Smooth muscle cell (in vitro differentiated cells): ENCODE measurements at regions not wholly inside any gene's neighbourhood (a gene's known extent, or its start where the extent isn't known, plus 50 kb on each side); places are given as distances from the start of the nearest gene placed in this dataset.
"Not testable (repeated sequence)": the region's sequence is repeated elsewhere in the genome, so short reads cannot be mapped to it uniquely, and the experiment has no call there.

Experiments used
- DNase-seq: peaks from one replicate; lab custom pipeline; 2025; ENCODE audit not compliant: unreplicated experiment; lab: John Stamatoyannopoulos, UW
- H2AFZ ChIP-seq: fragments of 200-600 bp; sonication (generic); 2 replicates; pipeline ENCODE4 v1.6.0; 2016; ENCODE audit warnings: antibody characterized with exemption, low read depth, mild to moderate bottlenecking
- H3F3A ChIP-seq: fragments of 200-600 bp; sonication (generic); 2 replicates; pipeline ENCODE4 v1.6.0; 2017; ENCODE audit warnings: antibody characterized with exemption, low read depth
- H3K27ac ChIP-seq: fragments of 200-600 bp; sonication (generic); 2 replicates; pipeline ENCODE4 v1.5.1; 2016; ENCODE audit warnings: low read depth, mild to moderate bottlenecking
- H3K27me3 ChIP-seq: fragments of 200-600 bp; sonication (generic); 2 replicates; pipeline ENCODE4 v1.6.1; 2016; ENCODE audit warnings: low read depth, mild to moderate bottlenecking
- H3K36me3 ChIP-seq: fragments of 200-600 bp; sonication (generic); 2 replicates; pipeline ENCODE4 v1.5.1; 2016; ENCODE audit warnings: low read depth
- H3K4me1 ChIP-seq: fragments of 200-600 bp; sonication (generic); 2 replicates; pipeline ENCODE4 v1.5.1; 2016; ENCODE audit warnings: low read depth
- H3K4me2 ChIP-seq: fragments of 200-600 bp; sonication (generic); 2 replicates; pipeline ENCODE4 v1.6.0; 2016; ENCODE audit warnings: mild to moderate bottlenecking
- H3K4me3 ChIP-seq: fragments of 200-600 bp; sonication (generic); 2 replicates; pipeline ENCODE4 v1.5.1; 2016; ENCODE audit warnings: mild to moderate bottlenecking
- H3K79me2 ChIP-seq: fragments of 200-600 bp; sonication (generic); 2 replicates; pipeline ENCODE4 v1.6.0; 2016; ENCODE audit warnings: low read depth, mild to moderate bottlenecking
- H3K9ac ChIP-seq: fragments of 200-600 bp; sonication (generic); 2 replicates; pipeline ENCODE4 v1.6.0; 2016; ENCODE audit warnings: low read depth
- H3K9me3 ChIP-seq: fragments of 200-600 bp; sonication (generic); replicated peaks from 2 replicates; pipeline ENCODE4 v1.5.1; 2016; ENCODE audit warnings: low read depth
- H4K20me1 ChIP-seq: fragments of 200-600 bp; sonication (generic); 2 replicates; pipeline ENCODE4 v1.6.0; 2016; ENCODE audit warnings: low read depth
- CTCF ChIP-seq: fragments of 200-600 bp; sonication (generic); IDR thresholded peaks from 2 replicates; pipeline ENCODE4 v1.5.1; 2017; ENCODE audit warnings: borderline replicate concordance, mild to moderate bottlenecking, antibody characterized with exemption; ENCODE audit not compliant: insufficient read depth, poor library complexity, severe bottlenecking
- WGBS: methylation state at CpG from one replicate; pipeline ENCODE4 v1.1.7; 2016; ENCODE audit warnings: low lambda C conversion rate; 5-methylcytosine and 5-hydroxymethylcytosine counted together

- H3K79me2 ChIP-seq = no peaks in the 10 kb centered on the region
- H3F3A ChIP-seq = no peaks in the 10 kb centered on the region
- 57% methylated on average over 1 of the region's 1 CpG for WGBS
- no peaks in the 10 kb centered on the region for H4K20me1 ChIP-seq
- H3K27ac ChIP-seq = no peak overlapping the region
- TF ChIP-seq CTCF = no peak
- H3K27me3 ChIP-seq = no peaks in the 10 kb centered on the region
- no peak overlapping the region for H3K4me3 ChIP-seq
- H2AFZ ChIP-seq = no peak overlapping the region
- H3K36me3 ChIP-seq = no peaks in the 10 kb centered on the region
- H3K9me3 ChIP-seq = no peaks in the 10 kb centered on the region
- no peak for DNase-seq
- no peaks in the 10 kb centered on the region for H3K4me1 ChIP-seq
- no peak overlapping the region for H3K4me2 ChIP-seq
- no peak overlapping the region for H3K9ac ChIP-seq
Observed at GRCh38 chrX:63581906-63582305, 203.1 kb downstream of the ARHGEF9 start.

GRCh38 chrX:63581398-63581797 lies 203.6 kb downstream of the ARHGEF9 start:
- no peaks in the 10 kb centered on the region for H3K9me3 ChIP-seq
- TF ChIP-seq CTCF = no peak
- no peaks in the 10 kb centered on the region for H3K36me3 ChIP-seq
- no peak for DNase-seq
- H4K20me1 ChIP-seq = no peaks in the 10 kb centered on the region
- H3K9ac ChIP-seq = no peak overlapping the region
- no peaks in the 10 kb centered on the region for H3K79me2 ChIP-seq
- H3K27ac ChIP-seq = no peak overlapping the region
- 52% methylated on average over 5 of the region's 5 CpGs for WGBS
- no peaks in the 10 kb centered on the region for H3K4me1 ChIP-seq
- H2AFZ ChIP-seq = no peak overlapping the region
- H3K4me3 ChIP-seq = no peak overlapping the region
- no peak overlapping the region for H3K4me2 ChIP-seq
- H3K27me3 ChIP-seq = no peaks in the 10 kb centered on the region
- no peaks in the 10 kb centered on the region for H3F3A ChIP-seq

DNA sequence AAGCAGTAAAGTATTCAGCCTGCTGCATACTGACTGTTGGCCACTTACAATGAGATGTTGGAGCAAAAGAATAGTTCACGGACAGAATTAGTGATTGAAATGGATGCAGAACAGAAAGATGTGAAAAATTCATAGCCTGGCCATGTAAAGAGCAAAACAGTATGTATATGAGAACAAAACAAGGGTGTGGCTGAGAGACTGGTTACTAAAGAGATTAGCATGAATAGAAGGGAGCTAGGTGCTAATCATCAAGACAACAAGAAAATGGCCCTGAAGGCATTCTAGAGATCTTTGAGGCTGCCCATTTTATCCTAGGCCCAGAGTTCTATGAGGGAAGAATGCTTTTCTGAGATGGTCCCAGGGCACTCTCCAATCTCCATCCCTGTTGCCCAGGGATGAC lies 208.5 kb downstream of the ARHGEF9 start:
- Histone ChIP-seq H3K4me1 (no peaks in the 10 kb centered on the region), H3K79me2 (no peaks in the 10 kb centered on the region), H2AFZ (no peak overlapping the region), H3F3A (no peaks in the 10 kb centered on the region), H3K27me3 (no peaks in the 10 kb centered on the region), H3K4me2 (no peak overlapping the region), H3K9ac (no peak overlapping the region), H3K27ac (no peak overlapping the region), H3K9me3 (no peaks in the 10 kb centered on the region), H4K20me1 (no peaks in the 10 kb centered on the region), H3K4me3 (no peak overlapping the region), H3K36me3 (no peaks in the 10 kb centered on the region)
- WGBS = 57% methylated on average over 1 of the region's 1 CpG
- DNase-seq = no peak
- no peak for TF ChIP-seq CTCF

GRCh38 chrX:63575700-63576099 lies 209.3 kb downstream of the ARHGEF9 start:
- not testable (repeated sequence) for H3K27ac ChIP-seq, H3K79me2 ChIP-seq, H3K9ac ChIP-seq, H4K20me1 ChIP-seq, H3K4me1 ChIP-seq, H3K36me3 ChIP-seq, H3K9me3 ChIP-seq, DNase-seq, H3K4me2 ChIP-seq, H3K27me3 ChIP-seq, H2AFZ ChIP-seq, H3F3A ChIP-seq, H3K4me3 ChIP-seq
- 85% methylated on average over 3 of the region's 3 CpGs for WGBS
